Breast epithelium (tissue), 3 donors: ENCODE measurements at regions not wholly inside any gene's neighbourhood (a gene's known extent, or its start where the extent isn't known, plus 50 kb on each side); places are given as distances from the start of the nearest gene placed in this dataset.

ENCODE experiments used
- POLR2A ChIP-seq: fragments of 450-650 bp; IDR thresholded peaks from one replicate; pipeline ENCODE4 v1.6.1; 2016; ENCODE audit warnings: antibody characterized with exemption, mild to moderate bottlenecking, moderate library complexity
- POLR2AphosphoS5 ChIP-seq, 3 donors: sonication (generic); formaldehyde crosslinking; IDR thresholded peaks; one replicate each; pipeline ENCODE4 v1.6.1; 2017; ENCODE audit warnings: antibody characterized with exemption in 3 of 3
- TF ChIP-seq, protein P1 (sequence below), 3 donors: fragments of 450-650 bp; IDR thresholded peaks; one replicate each; pipeline ENCODE4 v1.5.1; 2016 to 2017; ENCODE audit warnings: antibody characterized with exemption in 3 of 3, mild to moderate bottlenecking in 3 of 3, moderate library complexity in 3 of 3

DNA sequence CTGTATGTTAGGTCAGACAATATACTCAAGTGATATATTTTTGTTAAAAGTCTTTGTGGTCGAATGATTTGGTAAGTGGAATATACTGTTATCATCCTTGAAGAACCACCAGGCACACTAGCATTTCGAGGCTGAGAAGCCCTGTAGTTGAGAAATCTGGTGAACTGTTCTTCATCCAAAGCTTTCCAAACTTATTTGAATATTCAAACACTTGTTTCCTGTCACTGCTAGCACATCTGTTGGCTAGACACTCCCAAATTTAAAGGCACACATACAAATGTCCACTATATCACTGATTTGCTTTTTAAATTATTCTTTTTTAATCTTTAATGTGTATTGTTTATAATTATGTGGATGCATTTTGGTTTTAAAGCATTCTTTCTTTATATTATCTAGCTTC, 241.9 kb upstream of the CNTNAP5 start:
- TF ChIP-seq, protein P1, sequence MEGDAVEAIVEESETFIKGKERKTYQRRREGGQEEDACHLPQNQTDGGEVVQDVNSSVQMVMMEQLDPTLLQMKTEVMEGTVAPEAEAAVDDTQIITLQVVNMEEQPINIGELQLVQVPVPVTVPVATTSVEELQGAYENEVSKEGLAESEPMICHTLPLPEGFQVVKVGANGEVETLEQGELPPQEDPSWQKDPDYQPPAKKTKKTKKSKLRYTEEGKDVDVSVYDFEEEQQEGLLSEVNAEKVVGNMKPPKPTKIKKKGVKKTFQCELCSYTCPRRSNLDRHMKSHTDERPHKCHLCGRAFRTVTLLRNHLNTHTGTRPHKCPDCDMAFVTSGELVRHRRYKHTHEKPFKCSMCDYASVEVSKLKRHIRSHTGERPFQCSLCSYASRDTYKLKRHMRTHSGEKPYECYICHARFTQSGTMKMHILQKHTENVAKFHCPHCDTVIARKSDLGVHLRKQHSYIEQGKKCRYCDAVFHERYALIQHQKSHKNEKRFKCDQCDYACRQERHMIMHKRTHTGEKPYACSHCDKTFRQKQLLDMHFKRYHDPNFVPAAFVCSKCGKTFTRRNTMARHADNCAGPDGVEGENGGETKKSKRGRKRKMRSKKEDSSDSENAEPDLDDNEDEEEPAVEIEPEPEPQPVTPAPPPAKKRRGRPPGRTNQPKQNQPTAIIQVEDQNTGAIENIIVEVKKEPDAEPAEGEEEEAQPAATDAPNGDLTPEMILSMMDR (IDR thresholded peaks at IDR 0.05): no peak
- TF ChIP-seq POLR2A (no peak), POLR2AphosphoS5 (IDR thresholded peaks at IDR 0.05) (no peak)
